K562 (cell line): ENCODE measurements at regions not wholly inside any gene's neighbourhood (a gene's known extent, or its start where the extent isn't known, plus 50 kb on each side); places are given as distances from the start of the nearest gene placed in this dataset.

Experiments
- CHD4 ChIP-seq: fragments of 200-600 bp; sonication (generic); IDR thresholded peaks from 3 replicates; pipeline ENCODE4 v1.6.1; 2012; ENCODE audit warnings: low read depth, mild to moderate bottlenecking, mixed read lengths, low read length, inconsistent platforms; ENCODE audit not compliant: insufficient read depth, insufficient replicate concordance, poor library complexity, severe bottlenecking
- EZH2 ChIP-seq: IDR thresholded peaks from 2 replicates; pipeline ENCODE4 v1.6.1; 2012; ENCODE audit warnings: low read depth, mild to moderate bottlenecking, inconsistent platforms, low read length, borderline replicate concordance
- FOSL1 ChIP-seq: fragments of 200-800 bp; sonication (Bioruptor generic); conservative IDR thresholded peaks from 2 replicates; pipeline ENCODE4 v1.6.1; 2016; ENCODE audit warnings: missing genetic modification characterization, missing compliant biosample characterization
- MEF2D ChIP-seq: conservative IDR thresholded peaks from 2 replicates; pipeline ENCODE4 v1.6.1; 2016; ENCODE audit warnings: low read depth, missing genetic modification characterization, missing compliant biosample characterization
- POLR2H ChIP-seq: IDR thresholded peaks from 2 replicates; pipeline ENCODE4 v1.6.1; 2016; ENCODE audit warnings: missing genetic modification characterization, low read depth, mild to moderate bottlenecking, control low read depth, missing compliant biosample characterization, moderate library complexity
- SMARCA4 ChIP-seq: fragments of 450-650 bp; IDR thresholded peaks from 2 replicates; pipeline ENCODE4 v1.6.1; 2016
- ZNF146 ChIP-seq: IDR thresholded peaks from one replicate; pipeline ENCODE4 v1.6.1; 2018; ENCODE audit warnings: missing compliant biosample characterization; ENCODE audit not compliant: unreplicated experiment
- TF ChIP-seq, protein P1 (sequence below), 3 experiments: IDR thresholded peaks in 2 of 3; conservative IDR thresholded peaks in 1 of 3; 2 replicates each; pipeline ENCODE4 v1.5.1; 2011 to 2012; ENCODE audit warnings: low read length in 3 of 3, mild to moderate bottlenecking in 3 of 3, control low read depth in 2 of 3, improper control_type of control experiment in 1 of 3, inconsistent platforms in 1 of 3, low read depth in 1 of 3, mixed read lengths in 1 of 3, moderate library complexity in 1 of 3; ENCODE audit not compliant: insufficient read depth in 2 of 3
- TF ChIP-seq, protein P2 (sequence below): fragments of 250-450 bp; sonication (Bioruptor Pico); IDR thresholded peaks from 2 replicates; pipeline ENCODE4 v1.4.0; 2020; ENCODE audit warnings: mild to moderate bottlenecking, moderate library complexity

DNA sequence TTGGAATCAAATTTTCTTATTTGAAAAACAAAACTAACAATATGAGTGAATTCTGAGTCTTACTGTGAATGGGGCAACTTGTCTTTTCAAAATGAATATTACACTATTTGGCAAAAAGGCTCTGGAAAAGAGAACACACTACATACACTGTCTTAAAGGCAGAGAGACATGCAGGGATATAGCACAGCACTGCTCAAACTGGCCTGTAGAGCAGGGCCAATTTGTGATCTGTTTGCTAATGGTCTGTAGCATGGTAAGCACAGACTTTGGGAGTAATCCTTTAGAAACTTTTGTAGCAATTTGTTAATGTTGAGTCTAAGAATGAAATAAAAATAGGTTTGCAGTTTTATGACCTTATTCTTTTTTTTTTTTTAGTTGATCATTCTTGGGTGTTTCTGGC is 679.8 kb upstream of the SGO1 start:
- TF ChIP-seq, protein P1, sequence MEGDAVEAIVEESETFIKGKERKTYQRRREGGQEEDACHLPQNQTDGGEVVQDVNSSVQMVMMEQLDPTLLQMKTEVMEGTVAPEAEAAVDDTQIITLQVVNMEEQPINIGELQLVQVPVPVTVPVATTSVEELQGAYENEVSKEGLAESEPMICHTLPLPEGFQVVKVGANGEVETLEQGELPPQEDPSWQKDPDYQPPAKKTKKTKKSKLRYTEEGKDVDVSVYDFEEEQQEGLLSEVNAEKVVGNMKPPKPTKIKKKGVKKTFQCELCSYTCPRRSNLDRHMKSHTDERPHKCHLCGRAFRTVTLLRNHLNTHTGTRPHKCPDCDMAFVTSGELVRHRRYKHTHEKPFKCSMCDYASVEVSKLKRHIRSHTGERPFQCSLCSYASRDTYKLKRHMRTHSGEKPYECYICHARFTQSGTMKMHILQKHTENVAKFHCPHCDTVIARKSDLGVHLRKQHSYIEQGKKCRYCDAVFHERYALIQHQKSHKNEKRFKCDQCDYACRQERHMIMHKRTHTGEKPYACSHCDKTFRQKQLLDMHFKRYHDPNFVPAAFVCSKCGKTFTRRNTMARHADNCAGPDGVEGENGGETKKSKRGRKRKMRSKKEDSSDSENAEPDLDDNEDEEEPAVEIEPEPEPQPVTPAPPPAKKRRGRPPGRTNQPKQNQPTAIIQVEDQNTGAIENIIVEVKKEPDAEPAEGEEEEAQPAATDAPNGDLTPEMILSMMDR (IDR thresholded peaks at IDR 0.05 in 2 of 3, conservative IDR thresholded peaks at IDR 0.05 in 1 of 3; ENCODE audit: insufficient read depth in 2 of 3, low read depth in 1 of 3, low read length in 3 of 3), result no peak
- TF ChIP-seq CHD4 (no peak), FOSL1 (tag) (no peak), POLR2H (no peak), SMARCA4 (no peak), MEF2D (tag) (no peak), ZNF146 (no peak), EZH2 (no peak)
- TF ChIP-seq, protein P2, sequence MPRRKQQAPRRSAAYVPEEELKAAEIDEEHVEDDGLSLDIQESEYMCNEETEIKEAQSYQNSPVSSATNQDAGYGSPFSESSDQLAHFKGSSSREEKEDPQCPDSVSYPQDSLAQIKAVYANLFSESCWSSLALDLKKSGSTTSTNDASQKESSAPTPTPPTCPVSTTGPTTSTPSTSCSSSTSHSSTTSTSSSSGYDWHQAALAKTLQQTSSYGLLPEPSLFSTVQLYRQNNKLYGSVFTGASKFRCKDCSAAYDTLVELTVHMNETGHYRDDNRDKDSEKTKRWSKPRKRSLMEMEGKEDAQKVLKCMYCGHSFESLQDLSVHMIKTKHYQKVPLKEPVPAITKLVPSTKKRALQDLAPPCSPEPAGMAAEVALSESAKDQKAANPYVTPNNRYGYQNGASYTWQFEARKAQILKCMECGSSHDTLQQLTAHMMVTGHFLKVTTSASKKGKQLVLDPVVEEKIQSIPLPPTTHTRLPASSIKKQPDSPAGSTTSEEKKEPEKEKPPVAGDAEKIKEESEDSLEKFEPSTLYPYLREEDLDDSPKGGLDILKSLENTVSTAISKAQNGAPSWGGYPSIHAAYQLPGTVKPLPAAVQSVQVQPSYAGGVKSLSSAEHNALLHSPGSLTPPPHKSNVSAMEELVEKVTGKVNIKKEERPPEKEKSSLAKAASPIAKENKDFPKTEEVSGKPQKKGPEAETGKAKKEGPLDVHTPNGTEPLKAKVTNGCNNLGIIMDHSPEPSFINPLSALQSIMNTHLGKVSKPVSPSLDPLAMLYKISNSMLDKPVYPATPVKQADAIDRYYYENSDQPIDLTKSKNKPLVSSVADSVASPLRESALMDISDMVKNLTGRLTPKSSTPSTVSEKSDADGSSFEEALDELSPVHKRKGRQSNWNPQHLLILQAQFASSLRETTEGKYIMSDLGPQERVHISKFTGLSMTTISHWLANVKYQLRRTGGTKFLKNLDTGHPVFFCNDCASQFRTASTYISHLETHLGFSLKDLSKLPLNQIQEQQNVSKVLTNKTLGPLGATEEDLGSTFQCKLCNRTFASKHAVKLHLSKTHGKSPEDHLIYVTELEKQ (CRISPR knock-in tag), result no peak
